ENCODE measurements at regions not wholly inside any gene's neighbourhood (a gene's known extent, or its start where the extent isn't known, plus 50 kb on each side); places are given as distances from the start of the nearest gene placed in this dataset.

DNA sequence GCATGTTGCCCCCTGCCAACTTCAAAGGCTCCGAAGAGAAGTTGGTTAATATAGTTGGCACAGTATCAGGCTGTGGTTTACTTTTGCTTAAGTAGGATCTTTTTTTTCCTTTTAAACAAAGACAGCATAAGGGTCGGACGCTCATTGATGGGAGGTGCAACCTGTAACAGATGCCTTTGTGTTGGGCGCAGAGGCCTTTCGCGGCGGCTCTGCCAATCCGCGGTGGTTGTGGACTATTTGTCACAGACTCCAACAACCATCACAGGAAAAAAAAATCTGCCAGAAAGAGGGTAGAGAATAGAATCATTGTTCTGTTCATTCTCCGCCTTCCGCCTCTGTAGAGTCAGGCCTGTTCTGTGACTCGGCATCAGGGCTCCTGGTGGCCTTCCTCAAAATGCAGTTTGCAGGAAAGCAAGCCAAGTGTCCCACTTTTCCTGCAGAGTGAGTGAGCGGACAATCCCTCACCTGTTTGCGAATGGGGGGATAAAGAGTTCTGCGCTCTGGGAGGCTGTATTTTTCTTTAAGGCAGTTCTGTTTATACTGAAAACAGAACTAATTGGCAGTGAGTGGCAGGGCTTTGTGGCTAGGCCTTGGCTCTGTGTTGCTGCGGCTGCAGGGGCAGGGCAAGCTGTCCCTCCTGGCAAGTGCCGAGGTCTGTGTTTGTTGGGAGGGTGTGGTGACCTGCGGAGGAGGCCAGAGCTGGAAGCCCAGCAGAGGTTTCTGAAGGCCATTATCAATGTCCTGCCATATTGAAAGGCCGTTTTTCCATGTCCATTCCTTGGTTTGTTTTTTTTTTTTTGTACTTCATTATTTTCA lies 83.0 kb upstream of the PIWIL1 start:
- H3K36me3 ChIP-seq = no peaks in the 10 kb centered on the region
- H3K9me3 ChIP-seq = no peaks in the 10 kb centered on the region
- H3K4me3 ChIP-seq = no peak overlapping the region
- H3K4me1 ChIP-seq (ENCODE audit: insufficient read depth) = no peaks in the 10 kb centered on the region
- no peak overlapping the region for H3K27ac ChIP-seq
- no peak for DNase-seq
- no peak for TF ChIP-seq EP300 (IDR thresholded peaks at IDR 0.05)
- TF ChIP-seq POLR2A (IDR thresholded peaks at IDR 0.05) = no peak
- TF ChIP-seq, protein P1, sequence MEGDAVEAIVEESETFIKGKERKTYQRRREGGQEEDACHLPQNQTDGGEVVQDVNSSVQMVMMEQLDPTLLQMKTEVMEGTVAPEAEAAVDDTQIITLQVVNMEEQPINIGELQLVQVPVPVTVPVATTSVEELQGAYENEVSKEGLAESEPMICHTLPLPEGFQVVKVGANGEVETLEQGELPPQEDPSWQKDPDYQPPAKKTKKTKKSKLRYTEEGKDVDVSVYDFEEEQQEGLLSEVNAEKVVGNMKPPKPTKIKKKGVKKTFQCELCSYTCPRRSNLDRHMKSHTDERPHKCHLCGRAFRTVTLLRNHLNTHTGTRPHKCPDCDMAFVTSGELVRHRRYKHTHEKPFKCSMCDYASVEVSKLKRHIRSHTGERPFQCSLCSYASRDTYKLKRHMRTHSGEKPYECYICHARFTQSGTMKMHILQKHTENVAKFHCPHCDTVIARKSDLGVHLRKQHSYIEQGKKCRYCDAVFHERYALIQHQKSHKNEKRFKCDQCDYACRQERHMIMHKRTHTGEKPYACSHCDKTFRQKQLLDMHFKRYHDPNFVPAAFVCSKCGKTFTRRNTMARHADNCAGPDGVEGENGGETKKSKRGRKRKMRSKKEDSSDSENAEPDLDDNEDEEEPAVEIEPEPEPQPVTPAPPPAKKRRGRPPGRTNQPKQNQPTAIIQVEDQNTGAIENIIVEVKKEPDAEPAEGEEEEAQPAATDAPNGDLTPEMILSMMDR (IDR thresholded peaks at IDR 0.05) = no peak
- intact Hi-C loops (cut with DNase I) = no loop called here
- H3K27me3 ChIP-seq = no peaks in the 10 kb centered on the region
- 80 to 82% (median 82%) methylated on average over 19 of the region's 19 CpGs for WGBS, 3 donors

DNA sequence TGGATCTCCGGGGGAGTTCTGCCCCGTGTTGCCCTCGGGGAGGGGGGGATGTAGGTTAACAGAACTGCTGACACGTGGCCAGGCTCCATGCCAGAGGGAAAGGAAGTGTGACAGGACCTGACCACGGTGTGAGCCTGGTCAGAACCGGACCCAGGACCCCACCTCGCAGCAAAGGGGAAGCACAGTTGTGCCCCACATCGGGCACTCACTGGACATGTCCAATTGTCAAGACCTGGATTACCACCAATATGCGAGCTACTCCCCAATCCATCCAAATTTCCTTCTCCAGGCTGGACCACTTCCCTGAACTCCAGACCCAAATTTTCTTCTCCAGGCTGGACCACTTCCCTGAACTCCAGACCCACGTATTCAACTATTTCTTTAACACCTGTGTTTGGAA lies 78.8 kb upstream of the PIWIL1 start:
- no peak overlapping the region for H3K4me3 ChIP-seq
- TF ChIP-seq, protein P1 (IDR thresholded peaks at IDR 0.05) = no peak
- no peak for TF ChIP-seq EP300 (IDR thresholded peaks at IDR 0.05)
- no peak for TF ChIP-seq POLR2A (IDR thresholded peaks at IDR 0.05)
- H3K9me3 ChIP-seq = no peaks in the 10 kb centered on the region
- no peaks in the 10 kb centered on the region for H3K4me1 ChIP-seq (ENCODE audit: insufficient read depth)
- no peaks in the 10 kb centered on the region for H3K36me3 ChIP-seq
- 60 to 71% (median 68%) methylated on average over 10 of the region's 10 CpGs for WGBS, 3 donors
- H3K27ac ChIP-seq = no peak overlapping the region
- H3K27me3 ChIP-seq = no peaks in the 10 kb centered on the region
- intact Hi-C loops (cut with DNase I) = no loop called here
- DNase-seq = no peak

DNA sequence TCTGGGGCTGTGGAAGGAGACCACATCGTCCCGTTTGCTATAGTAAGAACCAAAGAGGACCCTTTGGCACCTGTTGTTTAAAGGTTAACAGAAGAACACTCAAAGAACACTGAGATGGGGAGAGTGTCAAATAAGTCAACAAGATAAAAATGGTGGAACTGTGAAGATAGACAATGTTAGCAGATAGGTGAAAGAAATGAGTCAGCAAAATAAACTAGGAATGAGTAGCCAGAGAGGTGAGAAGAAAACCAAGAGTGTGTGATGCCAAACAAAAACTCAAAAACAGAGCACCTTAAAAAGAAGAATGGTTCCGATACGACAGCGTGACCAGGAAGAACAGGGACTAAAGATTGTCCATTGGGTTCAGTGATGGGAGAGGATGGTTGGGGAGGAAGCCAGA lies 74.7 kb upstream of the PIWIL1 start:
- H3K36me3 ChIP-seq = no peaks in the 10 kb centered on the region
- H3K9me3 ChIP-seq = no peaks in the 10 kb centered on the region
- H3K4me1 ChIP-seq (ENCODE audit: insufficient read depth) = no peaks in the 10 kb centered on the region
- H3K27me3 ChIP-seq = no peaks in the 10 kb centered on the region
- intact Hi-C loops (cut with DNase I) = no loop called here
- DNase-seq = no peak
- WGBS, 3 donors = 79 to 89% (median 87%) methylated on average over 5 of the region's 5 CpGs
- TF ChIP-seq EP300 (IDR thresholded peaks at IDR 0.05) (no peak), POLR2A (IDR thresholded peaks at IDR 0.05) (no peak)
- TF ChIP-seq, protein P1 (IDR thresholded peaks at IDR 0.05) = no peak
- H3K27ac ChIP-seq = no peak overlapping the region
- H3K4me3 ChIP-seq = no peak overlapping the region

GRCh38 chr12:130263996-130264395 lies 73.7 kb upstream of the PIWIL1 start:
- Histone ChIP-seq H3K4me3 (no peak overlapping the region), H3K27ac (no peak overlapping the region), H3K36me3 (no peaks in the 10 kb centered on the region), H3K9me3 (no peaks in the 10 kb centered on the region), H3K4me1 (ENCODE audit: insufficient read depth) (no peaks in the 10 kb centered on the region), H3K27me3 (no peaks in the 10 kb centered on the region)
- TF ChIP-seq POLR2A (IDR thresholded peaks at IDR 0.05) (no peak), EP300 (IDR thresholded peaks at IDR 0.05) (no peak)
- TF ChIP-seq, protein P1 (IDR thresholded peaks at IDR 0.05) = no peak
- WGBS, 3 donors = 78 to 91% (median 81%) methylated on average over 7 of the region's 7 CpGs
- DNase-seq = no peak
- intact Hi-C loops (cut with DNase I) = no loop called here
